ENCODE measurements at regions not wholly inside any gene's neighbourhood (a gene's known extent, or its start where the extent isn't known, plus 50 kb on each side); places are given as distances from the start of the nearest gene placed in this dataset.

DNA sequence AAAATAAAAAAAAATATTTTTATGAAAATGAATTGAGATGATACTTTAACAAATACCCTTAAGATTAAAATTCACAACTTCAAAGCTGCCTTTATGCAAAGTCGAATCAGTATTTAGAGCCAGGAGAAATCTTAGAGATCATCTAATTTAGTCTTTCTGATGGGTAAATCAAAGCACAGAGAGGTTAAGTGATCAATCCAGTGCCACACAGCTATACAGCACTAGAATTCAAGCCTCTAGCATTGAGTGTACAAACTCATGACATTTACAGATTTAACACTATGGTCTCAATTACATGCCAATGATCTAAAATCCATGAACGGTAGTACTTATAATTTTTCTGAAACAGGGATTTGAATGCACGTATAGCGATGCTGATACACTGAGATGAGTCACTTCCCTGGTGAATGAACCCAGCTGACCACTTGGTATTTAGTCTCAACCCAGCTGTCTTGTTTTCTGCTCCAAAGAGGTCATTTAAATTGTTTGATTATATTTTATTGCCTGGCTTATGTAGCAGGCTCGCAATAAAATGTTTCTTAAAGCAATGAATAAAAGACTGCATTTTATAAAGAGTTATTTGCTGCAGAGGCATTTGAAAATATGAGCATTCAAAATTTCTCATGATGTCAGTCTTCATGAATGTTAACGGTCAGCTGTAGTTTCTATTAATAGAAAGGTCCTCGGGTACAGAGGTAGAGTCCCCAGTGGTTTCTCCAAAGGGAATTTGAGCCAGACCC, 152.4 kb upstream of the PRICKLE1 start (continued):
- TF ChIP-seq, protein P1, sequence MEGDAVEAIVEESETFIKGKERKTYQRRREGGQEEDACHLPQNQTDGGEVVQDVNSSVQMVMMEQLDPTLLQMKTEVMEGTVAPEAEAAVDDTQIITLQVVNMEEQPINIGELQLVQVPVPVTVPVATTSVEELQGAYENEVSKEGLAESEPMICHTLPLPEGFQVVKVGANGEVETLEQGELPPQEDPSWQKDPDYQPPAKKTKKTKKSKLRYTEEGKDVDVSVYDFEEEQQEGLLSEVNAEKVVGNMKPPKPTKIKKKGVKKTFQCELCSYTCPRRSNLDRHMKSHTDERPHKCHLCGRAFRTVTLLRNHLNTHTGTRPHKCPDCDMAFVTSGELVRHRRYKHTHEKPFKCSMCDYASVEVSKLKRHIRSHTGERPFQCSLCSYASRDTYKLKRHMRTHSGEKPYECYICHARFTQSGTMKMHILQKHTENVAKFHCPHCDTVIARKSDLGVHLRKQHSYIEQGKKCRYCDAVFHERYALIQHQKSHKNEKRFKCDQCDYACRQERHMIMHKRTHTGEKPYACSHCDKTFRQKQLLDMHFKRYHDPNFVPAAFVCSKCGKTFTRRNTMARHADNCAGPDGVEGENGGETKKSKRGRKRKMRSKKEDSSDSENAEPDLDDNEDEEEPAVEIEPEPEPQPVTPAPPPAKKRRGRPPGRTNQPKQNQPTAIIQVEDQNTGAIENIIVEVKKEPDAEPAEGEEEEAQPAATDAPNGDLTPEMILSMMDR (tag by site-specific recombination; IDR thresholded peaks at IDR 0.05) = no peak
- TF ChIP-seq, protein P2, sequence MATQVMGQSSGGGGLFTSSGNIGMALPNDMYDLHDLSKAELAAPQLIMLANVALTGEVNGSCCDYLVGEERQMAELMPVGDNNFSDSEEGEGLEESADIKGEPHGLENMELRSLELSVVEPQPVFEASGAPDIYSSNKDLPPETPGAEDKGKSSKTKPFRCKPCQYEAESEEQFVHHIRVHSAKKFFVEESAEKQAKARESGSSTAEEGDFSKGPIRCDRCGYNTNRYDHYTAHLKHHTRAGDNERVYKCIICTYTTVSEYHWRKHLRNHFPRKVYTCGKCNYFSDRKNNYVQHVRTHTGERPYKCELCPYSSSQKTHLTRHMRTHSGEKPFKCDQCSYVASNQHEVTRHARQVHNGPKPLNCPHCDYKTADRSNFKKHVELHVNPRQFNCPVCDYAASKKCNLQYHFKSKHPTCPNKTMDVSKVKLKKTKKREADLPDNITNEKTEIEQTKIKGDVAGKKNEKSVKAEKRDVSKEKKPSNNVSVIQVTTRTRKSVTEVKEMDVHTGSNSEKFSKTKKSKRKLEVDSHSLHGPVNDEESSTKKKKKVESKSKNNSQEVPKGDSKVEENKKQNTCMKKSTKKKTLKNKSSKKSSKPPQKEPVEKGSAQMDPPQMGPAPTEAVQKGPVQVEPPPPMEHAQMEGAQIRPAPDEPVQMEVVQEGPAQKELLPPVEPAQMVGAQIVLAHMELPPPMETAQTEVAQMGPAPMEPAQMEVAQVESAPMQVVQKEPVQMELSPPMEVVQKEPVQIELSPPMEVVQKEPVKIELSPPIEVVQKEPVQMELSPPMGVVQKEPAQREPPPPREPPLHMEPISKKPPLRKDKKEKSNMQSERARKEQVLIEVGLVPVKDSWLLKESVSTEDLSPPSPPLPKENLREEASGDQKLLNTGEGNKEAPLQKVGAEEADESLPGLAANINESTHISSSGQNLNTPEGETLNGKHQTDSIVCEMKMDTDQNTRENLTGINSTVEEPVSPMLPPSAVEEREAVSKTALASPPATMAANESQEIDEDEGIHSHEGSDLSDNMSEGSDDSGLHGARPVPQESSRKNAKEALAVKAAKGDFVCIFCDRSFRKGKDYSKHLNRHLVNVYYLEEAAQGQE (tag by site-specific recombination; IDR thresholded peaks at IDR 0.05) = no peak
- TF ChIP-seq, protein P3, sequence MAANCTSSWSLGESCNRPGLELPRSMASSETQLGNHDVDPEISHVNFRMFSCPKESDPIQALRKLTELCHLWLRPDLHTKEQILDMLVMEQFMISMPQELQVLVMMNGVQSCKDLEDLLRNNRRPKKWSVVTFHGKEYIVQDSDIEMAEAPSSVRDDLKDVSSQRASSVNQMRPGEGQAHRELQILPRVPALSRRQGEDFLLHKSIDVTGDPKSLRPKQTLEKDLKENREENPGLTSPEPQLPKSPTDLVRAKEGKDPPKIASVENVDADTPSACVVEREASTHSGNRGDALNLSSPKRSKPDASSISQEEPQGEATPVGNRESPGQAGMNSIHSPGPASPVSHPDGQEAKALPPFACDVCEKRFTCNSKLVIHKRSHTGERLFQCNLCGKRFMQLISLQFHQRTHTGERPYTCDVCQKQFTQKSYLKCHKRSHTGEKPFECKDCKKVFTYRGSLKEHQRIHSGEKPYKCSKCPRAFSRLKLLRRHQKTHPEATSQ (tag by site-specific recombination; IDR thresholded peaks at IDR 0.05) = no peak
- no peak for TF ChIP-seq ZBTB21 (tag by site-specific recombination; IDR thresholded peaks at IDR 0.05)
- no peak for TF ChIP-seq GLI2 (tag by site-specific recombination; IDR thresholded peaks at IDR 0.05; ENCODE audit: borderline replicate concordance, low read depth)
- no peak for TF ChIP-seq ZNF10 (tag by site-specific recombination; IDR thresholded peaks at IDR 0.05)

DNA sequence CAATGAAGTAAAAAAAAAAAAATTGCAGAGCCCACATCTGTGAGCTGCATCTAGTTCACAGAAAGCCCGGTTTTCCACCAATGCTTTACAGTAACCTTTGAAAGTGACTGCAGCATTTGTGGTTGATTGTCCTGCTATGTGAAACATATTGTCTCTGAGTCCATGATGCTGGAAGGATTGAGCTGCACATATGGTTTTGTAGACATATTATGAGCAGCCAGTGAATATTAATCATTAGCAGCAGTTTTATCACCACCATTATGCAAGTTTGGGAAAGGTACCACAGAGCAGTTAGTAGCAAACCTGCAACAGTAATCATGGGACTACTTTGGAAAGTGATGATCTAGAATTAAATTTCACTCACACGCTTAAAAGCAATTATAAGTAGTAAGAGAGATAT, 151.5 kb upstream of the PRICKLE1 start:
- CTCF ChIA-PET = interaction anchor here (0.8 to 1.3 kb wide), 2 partner anchors 19 to 28 kb away, joined by 3 read pairs; no protein-coding TSS in a partner anchor
- TF ChIP-seq ZNF585B (tag by site-specific recombination; IDR thresholded peaks at IDR 0.05) (no peak), ZNF366 (tag by site-specific recombination; conservative IDR thresholded peaks at IDR 0.05) (no peak), ZFP69B (tag by site-specific recombination; IDR thresholded peaks at IDR 0.05) (no peak), ZNF473 (tag by site-specific recombination; IDR thresholded peaks at IDR 0.05) (no peak), ZNF23 (tag by site-specific recombination; IDR thresholded peaks at IDR 0.05; ENCODE audit: borderline replicate concordance) (no peak), ZNF501 (tag by site-specific recombination; IDR thresholded peaks at IDR 0.05) (no peak), ZNF747 (tag by site-specific recombination; IDR thresholded peaks at IDR 0.05) (no peak), ZNF510 (tag by site-specific recombination; IDR thresholded peaks at IDR 0.05; ENCODE audit: insufficient replicate concordance) (no peak), ZBTB1 (tag by site-specific recombination; IDR thresholded peaks at IDR 0.05) (no peak), ZBTB7A (tag by site-specific recombination; IDR thresholded peaks at IDR 0.05; ENCODE audit: low read depth) (no peak)
- TF ChIP-seq, protein P3 (tag by site-specific recombination; IDR thresholded peaks at IDR 0.05) = no peak
- TF ChIP-seq, protein P4, sequence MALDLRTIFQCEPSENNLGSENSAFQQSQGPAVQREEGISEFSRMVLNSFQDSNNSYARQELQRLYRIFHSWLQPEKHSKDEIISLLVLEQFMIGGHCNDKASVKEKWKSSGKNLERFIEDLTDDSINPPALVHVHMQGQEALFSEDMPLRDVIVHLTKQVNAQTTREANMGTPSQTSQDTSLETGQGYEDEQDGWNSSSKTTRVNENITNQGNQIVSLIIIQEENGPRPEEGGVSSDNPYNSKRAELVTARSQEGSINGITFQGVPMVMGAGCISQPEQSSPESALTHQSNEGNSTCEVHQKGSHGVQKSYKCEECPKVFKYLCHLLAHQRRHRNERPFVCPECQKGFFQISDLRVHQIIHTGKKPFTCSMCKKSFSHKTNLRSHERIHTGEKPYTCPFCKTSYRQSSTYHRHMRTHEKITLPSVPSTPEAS (tag by site-specific recombination; IDR thresholded peaks at IDR 0.05) = no peak
- TF ChIP-seq, protein P5, sequence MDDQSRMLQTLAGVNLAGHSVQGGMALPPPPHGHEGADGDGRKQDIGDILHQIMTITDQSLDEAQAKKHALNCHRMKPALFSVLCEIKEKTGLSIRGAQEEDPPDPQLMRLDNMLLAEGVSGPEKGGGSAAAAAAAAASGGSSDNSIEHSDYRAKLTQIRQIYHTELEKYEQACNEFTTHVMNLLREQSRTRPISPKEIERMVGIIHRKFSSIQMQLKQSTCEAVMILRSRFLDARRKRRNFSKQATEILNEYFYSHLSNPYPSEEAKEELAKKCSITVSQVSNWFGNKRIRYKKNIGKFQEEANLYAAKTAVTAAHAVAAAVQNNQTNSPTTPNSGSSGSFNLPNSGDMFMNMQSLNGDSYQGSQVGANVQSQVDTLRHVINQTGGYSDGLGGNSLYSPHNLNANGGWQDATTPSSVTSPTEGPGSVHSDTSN (CRISPR knock-in tag; IDR thresholded peaks at IDR 0.05) = no peak
- TF ChIP-seq, protein P6, sequence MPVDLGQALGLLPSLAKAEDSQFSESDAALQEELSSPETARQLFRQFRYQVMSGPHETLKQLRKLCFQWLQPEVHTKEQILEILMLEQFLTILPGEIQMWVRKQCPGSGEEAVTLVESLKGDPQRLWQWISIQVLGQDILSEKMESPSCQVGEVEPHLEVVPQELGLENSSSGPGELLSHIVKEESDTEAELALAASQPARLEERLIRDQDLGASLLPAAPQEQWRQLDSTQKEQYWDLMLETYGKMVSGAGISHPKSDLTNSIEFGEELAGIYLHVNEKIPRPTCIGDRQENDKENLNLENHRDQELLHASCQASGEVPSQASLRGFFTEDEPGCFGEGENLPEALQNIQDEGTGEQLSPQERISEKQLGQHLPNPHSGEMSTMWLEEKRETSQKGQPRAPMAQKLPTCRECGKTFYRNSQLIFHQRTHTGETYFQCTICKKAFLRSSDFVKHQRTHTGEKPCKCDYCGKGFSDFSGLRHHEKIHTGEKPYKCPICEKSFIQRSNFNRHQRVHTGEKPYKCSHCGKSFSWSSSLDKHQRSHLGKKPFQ (tag by site-specific recombination; IDR thresholded peaks at IDR 0.05) = no peak
- TF ChIP-seq, protein P7, sequence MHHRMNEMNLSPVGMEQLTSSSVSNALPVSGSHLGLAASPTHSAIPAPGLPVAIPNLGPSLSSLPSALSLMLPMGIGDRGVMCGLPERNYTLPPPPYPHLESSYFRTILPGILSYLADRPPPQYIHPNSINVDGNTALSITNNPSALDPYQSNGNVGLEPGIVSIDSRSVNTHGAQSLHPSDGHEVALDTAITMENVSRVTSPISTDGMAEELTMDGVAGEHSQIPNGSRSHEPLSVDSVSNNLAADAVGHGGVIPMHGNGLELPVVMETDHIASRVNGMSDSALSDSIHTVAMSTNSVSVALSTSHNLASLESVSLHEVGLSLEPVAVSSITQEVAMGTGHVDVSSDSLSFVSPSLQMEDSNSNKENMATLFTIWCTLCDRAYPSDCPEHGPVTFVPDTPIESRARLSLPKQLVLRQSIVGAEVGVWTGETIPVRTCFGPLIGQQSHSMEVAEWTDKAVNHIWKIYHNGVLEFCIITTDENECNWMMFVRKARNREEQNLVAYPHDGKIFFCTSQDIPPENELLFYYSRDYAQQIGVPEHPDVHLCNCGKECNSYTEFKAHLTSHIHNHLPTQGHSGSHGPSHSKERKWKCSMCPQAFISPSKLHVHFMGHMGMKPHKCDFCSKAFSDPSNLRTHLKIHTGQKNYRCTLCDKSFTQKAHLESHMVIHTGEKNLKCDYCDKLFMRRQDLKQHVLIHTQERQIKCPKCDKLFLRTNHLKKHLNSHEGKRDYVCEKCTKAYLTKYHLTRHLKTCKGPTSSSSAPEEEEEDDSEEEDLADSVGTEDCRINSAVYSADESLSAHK (tag by site-specific recombination; IDR thresholded peaks at IDR 0.05) = no peak

More for the DNA sequence above, 151.5 kb upstream of the PRICKLE1 start:
- Histone ChIP-seq H3K36me3 (ENCODE audit: control insufficient read depth in 2 of 2, insufficient read depth in 1 of 2, low read length in 2 of 2) (no peaks in the 10 kb centered on the region), H3K4me1 (ENCODE audit: control insufficient read depth, insufficient read depth, low read length) (peaks cover 17% of the 10 kb centered on the region; the same call in 1 of the 2 replicates), H3K27ac (ENCODE audit: extremely low read depth, low read depth, low read length) (no peak overlapping the region), H3K4me3 (ENCODE audit: low read depth, low read length) (no peak overlapping the region), H3K9me3 (ENCODE audit: control insufficient read depth, insufficient read depth, low read depth, low read length) (no peaks in the 10 kb centered on the region)
- POLR2A ChIA-PET = no interaction called here
